HG03439 (cell line): ENCODE measurements at regions not wholly inside any gene's neighbourhood (a gene's known extent, or its start where the extent isn't known, plus 50 kb on each side); places are given as distances from the start of the nearest gene placed in this dataset.

Experiments
- ATAC-seq: cut with Tn5 transposase; IDR thresholded peaks from one replicate; pipeline ENCODE4 v1.9.1; 2021; ENCODE audit warnings: mild to moderate bottlenecking, moderate library complexity; ENCODE audit not compliant: unreplicated experiment

DNA sequence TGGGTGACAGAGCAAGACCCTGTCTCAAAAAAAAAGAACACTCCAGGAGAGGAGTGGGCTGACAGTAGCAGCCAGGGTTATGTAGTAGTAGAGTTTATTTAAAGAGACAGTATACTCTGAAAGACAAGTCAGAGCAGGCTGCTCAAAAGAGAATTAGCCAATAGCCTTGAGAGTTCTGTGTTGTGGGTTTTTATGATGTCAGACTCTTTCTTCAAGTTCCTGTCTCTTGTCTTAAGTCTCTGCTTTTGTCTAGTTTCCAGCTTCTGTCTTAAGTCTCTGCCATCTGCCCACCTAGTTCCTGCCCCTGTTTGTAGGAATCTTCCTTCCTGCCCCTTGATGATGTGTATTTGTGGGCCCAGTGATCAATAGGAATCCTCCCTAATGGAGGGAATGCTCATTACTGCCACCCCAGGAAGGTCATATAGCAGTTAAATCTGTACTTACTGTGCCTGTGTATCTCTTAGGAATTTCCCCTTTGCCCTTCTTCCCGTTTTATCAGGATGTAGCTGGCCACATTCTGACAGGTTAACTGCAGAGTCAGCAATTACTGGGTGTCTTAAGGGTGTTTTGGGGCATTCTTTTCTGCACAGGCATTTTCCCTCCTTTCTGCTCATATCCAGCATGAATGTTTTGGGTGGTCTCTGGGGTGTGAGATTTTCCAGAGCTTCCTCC lies 580.5 kb upstream of the SGCD start:
- no peak for ATAC-seq

DNA sequence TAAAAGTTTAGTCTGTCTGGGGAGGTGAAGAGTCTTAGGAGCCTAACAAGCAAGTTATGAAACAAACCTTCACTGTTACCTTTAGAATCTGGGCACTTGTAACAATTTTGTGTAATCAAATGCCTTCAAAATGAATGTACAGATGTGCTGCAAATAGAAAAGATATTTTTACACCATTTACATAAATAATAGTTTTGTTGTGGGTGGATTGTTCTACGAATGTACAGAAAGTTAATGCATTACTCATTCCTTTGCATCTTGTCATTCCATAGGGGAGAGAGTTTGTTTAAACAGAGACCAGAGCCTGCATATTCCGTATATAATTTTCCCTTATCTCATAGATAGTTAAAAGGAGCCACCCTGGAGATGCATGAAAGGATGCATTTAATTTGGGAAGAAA lies 576.9 kb upstream of the SGCD start:
- no peak for ATAC-seq

DNA sequence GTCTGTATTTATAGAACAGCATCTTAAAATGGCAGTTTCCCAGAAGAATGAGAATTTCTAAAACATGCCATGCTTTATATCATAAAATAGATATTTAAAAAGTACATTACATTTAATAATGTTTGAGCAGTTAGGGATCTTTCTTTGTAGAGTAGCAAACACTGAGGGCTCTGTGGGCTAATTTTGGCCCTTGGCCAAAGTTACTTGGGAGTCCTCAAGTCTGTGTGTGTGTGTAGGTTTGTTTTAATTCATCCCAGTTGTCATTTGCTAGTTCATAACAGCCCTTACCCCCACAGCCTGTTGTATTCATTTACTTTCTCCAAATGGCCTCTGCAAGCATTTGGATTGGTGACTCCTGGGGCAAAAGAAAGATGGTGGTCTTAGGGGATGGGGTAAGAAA lies 576.4 kb upstream of the SGCD start:
- ATAC-seq, result no peak

DNA sequence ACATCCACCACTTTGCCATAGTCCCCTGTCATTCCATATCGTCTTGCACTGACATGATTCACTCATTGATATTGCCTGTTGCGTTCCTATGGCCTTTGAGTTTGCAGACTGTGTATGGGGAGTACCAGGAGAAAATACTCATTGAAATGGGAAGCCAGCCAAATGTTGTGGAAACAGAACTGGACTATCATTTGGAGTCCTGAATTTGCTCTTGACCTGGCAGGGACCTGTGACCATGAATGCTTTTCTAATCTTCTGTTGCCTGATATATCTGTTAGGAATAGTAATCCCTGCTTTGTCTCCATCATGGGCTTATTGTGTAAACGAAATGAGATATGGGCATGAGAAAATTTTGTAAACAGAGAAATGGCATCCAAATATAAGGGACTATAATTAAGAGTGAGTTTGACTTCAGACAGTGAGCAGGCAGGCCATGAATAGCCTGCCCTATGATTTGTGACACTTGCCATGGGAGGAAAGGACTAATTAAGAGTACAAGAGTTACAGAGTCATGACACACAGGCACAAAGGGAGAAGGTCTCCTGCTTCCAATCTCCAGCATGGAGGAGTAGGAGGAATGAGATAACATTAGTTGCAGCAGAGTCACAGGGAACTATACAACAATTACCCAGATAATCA lies 572.9 kb upstream of the SGCD start:
- ATAC-seq, result no peak

DNA sequence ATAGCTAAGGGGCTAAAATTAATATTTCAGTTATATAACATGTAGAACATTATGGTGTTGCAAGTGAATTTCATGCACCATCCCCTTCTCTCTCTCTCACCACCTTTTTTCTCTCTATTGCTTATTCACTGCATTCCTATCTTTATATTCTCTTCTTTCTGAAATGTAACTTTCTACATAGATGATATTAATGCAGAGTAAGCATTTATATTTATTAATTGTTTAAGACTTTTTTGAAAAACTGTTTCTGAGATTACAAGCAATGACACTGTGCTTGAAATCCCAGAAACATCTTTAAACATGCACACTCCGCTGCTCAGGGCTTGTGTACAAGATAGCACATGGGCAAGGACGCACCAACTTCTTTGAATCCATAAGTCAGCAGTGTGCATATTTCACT lies 567.7 kb upstream of the SGCD start:
- ATAC-seq, result no peak

DNA sequence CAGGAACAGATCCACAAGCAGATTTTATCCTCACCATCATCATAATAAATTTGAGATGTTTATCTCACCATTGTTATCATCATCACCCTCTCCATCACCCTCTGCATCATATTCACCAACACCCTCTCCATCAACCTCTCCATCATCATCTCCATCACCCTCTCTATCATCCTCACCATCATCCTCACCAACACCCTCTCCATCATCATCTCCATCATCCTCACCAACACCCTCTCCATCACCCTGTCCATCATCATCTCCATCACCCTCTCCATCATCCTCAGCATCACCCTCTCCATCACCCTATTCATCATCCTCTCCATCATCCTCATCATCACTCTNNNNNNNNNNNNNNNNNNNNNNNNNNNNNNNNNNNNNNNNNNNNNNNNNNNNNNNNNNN lies 567.0 kb upstream of the SGCD start:
- ATAC-seq, result no peak

DNA sequence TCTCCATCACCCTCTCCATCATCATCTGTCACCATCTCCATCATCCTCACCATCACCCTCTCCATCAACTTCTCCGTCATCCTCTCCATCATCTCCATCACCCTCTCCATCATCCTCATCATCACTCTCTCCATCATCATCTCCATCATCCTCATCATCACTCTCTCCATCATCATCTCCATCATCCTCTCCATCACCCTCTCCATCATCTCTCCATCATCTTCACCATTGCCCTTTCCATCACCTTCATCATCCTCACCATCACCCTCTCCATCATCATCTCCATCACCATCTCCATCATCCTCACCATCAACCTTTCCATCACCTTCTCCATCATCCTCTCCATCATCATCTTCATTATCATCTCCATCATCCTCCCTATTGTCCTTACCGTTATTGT lies 565.5 kb upstream of the SGCD start:
- no peak for ATAC-seq

DNA sequence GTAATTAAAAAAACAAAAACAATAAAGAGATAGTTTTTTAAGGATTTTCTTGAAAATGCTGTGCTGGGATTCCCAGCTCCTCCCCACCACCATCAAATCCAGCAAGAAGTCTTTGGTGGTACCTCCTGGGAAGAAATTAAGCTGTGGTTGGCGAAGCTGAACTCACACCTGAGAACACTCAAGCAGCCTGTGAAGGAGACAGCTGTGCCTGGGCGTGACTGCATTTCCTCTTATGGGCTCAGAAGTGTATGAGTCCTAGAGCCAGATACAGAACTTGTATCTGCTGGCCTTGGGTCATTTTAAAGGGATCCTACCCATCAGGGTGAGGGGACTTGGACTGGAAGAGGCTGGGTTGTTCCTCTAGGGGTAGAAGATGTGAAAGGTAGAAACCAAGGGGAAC lies 561.2 kb upstream of the SGCD start:
- no peak for ATAC-seq

DNA sequence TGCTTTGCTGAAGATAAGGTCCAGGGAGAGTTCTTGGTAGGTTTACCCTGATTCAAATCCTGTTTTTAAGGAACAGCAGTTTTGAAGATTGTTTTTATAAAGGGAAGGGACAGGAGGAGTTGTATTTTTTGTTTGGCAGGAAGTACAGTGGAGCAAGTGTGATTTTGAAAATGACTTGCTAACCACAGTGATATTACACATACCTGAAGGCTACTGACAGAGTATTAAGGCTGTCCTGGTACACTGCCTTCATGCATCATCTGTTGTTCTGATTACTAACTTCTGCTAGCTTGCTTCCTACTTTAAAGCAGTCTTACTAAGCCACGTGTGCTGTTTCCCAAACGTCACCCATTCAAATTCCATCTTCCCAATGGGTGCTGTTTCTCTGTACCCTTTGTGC lies 559.5 kb upstream of the SGCD start:
- ATAC-seq, result no peak

DNA sequence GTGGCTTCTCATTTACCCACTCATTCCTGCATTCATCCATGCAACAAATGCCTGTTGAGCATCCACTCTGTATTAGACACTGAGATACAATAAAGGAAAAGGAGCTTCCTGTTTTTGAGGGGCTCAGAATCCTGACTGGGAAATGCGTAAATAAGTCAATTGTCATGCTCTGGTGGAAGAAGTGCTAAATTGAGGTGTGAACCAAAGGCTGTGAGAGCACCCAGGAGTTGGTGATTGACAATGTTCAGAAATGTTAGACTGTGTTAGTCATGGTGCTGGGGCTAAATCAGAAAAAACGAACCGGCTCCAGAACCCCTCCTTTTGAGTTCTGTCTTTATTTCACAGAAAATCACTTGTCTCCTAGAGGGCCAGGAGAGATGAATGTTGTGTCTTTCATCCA lies 558.6 kb upstream of the SGCD start:
- no peak for ATAC-seq

DNA sequence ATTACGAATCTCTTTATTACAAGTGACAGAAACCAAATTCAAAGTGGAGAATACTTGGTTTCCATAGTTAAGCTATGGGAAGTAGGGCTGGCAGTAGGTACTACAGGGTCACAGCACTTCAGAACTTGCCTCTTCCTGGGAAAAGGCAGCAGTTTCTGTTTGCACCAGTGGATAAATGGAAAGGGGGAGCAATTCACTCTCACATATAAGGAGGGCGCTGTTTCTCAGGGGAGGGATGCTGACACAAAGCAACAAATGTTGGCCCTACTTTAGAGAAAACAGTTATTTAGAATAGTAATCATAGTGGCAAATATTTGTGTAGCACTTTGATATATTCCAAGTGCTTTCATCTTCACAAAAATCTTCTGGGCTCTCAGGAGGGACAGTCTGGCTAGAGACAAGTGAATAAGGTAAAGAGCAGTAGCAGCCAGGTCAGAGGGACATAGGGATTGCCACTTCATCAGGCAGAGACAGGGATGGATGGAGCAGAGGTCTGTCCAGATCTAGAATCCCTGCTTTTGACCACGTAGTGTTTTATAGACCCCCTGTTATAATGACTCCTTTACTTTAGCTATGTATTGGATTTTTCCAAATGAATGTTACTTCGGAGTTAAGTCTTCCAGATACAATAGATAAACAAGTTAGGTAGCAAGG lies 554.8 kb upstream of the SGCD start:
- ATAC-seq, result no peak

DNA sequence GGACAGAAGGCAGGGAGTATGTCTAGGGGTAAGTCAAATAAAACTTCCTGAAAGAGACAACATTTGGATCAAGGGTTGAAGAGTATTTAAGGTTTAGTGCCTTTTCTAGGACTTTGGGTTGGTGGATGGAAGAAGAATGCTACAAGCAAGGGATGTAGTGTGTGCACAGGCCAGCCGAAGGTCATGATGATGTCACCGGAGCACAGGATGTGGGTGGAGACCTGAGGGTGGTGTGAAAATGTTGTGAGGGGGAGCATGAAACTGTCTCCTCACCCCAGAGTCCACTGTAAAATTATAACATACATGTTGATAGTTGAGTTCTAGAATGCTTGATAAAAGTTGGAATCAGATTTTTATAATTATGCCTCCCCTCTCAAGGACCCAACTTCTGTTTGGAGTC lies 553.3 kb upstream of the SGCD start:
- ATAC-seq, result no peak

DNA sequence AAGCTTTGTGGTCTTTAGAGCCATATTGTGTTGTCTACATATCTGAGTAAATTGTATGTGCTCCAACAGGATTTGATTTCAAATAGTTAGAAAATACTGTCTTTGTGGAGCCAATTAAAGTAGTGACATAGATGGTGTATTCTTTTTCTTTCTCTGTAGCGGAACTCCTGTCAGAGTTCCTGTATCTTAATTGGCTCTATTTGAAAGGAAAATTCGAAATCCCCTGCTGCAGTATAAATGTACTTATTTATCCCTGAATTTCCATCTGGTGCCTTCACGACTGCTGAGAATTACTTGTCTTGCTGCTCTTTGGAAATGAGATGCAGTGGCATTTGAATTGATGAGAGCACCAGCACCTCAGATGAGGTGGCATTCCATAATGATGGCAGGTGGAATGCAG lies 546.7 kb upstream of the SGCD start:
- no peak for ATAC-seq

DNA sequence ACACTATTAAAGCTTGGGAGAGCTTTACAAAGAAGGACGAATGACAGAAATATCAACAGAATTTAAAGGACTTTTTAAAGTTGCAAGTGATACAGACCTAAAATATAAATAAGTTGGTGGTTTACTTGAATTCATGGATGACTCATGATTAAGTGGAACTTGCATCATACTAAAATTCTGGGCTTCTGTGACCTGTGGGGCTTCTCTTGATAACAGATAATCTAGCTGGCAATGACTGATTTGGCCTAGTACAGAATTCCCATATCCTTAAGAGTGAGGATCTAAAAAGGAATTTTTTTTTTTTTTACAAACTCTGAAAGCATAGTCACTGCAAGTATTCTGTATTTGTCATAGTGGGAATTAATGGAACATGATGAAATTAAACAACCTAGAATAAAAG lies 543.7 kb upstream of the SGCD start:
- ATAC-seq, result no peak

DNA sequence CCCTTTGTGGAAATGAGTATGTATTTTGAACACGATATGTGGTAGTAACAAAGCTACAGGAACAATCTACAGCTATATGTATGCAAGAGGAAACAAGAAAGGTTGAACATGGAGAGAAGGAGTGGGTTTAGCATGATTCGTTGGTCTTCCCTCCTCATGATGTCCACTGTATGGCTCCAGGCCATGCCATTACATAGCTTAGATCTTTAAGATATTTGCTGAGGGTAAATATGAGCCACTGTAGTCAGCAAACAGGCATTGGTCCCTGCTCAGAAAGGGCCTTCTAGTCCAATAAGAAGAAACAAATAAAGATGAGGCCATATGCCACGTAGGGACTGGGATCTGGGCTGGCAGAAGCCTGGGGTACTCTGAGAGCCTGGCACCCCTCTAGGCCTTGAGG lies 543.2 kb upstream of the SGCD start:
- no peak for ATAC-seq

DNA sequence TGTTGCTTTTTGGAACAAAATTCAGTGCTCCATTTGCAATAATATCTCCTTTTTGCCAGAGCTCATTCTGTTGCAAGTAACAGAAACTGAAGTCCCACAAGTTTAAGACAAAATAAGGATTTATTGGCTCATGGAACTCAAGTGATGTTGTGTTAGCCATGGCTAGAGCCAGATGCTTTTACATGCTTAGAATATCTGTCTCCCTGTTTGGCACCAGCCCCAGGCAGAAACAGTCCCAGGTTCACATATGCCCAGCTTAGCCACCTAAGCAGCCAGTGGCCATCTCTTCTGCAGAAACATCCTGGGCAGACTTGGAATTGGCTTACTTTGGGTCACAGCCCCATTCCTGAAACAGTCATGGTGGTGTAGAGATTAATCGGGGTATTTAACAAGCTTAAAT lies 540.9 kb upstream of the SGCD start:
- no peak for ATAC-seq

DNA sequence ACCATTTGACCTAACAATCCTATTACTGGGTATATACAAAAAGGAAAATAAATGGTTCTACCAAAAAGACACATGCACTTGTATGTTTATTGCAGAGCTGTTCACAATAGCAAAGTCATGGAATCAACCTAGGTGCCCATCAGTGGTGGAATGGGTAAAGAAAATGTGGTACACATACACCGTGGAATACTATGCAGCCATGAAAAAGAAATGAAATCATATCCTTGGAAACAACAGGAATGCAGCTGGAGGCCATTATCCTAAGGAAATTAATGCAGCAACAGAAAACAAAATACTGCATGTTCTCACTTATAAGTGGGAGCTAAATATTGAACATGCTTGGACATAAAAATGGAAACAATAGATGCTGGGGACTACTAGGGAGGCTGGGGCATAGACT lies 534.1 kb upstream of the SGCD start:
- no peak for ATAC-seq

DNA sequence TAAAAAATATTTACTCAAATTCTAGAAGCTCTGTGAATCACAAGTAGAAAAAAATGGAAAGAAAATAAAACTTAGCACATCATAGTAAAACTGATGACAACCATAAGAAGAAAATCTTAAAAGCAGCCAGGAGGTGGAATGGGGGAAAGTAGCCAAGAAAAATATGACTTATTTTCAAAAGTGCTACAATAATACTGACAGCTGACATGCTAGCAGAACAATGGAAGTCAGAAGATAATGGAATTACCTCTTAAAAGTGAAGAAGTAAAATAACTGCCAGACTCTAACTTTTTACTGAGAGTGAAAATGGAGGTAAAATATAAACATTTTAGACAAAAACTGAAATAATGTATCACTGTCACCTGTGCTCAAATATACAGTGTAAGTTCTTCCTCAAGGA lies 532.2 kb upstream of the SGCD start:
- ATAC-seq, result no peak

DNA sequence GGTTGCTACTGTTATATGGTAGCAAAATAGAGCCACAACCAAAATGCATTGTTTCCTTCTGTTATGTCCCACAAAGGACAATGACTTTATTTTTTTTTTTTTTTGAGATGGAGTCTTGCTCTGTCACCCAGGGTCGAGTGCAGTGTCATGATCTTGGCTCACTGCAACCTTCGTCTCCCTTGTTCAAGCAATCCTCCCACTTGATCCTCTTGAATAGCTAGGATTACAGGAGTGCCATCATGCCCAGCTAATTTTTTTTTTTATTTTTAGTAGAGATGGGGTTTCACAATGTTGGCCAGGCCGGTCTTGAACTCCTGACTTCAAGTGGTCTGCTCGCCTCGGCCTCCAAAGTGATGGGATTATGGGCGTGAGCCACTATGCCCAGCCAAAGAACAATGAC lies 527.7 kb upstream of the SGCD start:
- ATAC-seq, result no peak

DNA sequence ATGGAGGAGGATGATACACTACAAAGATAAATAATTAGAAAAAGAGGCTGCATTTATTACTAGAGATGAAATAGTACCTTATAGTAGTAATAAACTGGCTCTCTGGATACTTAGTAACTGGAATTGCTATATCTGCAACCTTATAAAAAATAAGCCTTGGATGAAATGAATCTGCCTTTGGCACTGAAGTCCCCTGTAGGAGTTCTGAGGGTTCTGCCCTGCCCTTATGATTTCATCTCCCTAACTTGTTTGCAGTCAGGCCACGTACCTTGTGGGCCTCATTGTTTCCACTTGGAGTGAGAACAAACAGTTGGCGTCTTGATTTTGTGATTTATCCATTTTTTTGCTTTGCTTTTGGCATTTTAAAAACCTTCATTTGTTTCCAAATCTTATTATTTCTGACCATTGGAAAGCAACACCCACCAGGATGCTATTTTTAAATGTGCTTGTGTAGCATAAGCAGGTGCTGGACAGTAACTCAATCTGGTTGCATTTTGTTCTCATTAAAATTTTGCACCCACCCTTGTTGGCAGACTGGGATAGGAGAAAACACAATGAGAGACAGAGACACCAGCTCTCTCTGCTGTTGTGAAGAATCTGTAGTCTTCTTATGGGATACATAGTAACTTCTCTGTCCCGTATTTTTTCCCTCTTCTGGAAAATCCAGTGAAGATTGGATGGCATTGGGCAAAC lies 518.9 kb upstream of the SGCD start:
- ATAC-seq, result no peak

DNA sequence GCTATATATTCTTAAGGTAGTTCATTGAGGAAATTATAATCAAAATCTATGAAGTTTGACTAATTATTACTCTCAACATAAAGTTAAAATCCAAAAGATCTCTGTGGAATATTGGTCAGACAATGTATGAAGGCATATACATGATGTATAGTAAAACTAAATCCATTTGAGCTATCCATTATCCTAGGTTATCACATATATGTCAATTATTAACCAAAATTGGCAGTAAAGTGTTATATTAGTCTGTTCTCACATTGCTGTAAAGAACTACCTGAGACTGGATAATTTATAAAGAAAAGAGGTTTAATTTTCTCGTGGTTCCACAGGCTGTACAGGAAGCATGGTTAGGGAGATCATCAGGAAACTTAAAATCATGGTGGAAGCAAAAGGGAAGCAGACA lies 511.7 kb upstream of the SGCD start:
- ATAC-seq, result no peak

DNA sequence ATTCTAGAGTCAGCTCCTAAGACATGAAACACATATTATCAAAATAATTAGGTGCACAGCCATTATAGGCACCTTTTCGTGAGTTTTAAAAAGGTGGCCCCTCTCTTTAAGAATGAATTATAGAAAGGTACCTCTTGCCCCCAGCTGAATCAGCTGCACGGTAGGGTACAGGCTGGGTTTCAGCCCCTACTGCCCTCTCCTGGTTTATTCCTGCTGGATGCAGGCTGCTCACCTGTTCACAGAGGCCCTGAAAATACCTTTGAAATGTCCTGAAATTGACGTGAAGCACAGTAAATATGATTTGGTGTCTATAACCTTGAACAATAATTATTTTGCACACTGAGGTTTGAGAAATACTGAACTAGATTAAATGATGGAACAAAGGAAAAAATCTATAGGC lies 504.8 kb upstream of the SGCD start:
- no peak for ATAC-seq
